ENCODE measurements at regions not wholly inside any gene's neighbourhood (a gene's known extent, or its start where the extent isn't known, plus 50 kb on each side); places are given as distances from the start of the nearest gene placed in this dataset.
A peak's percentile ranks its signal among the peaks of the same experiment; 100 is the strongest.

- Histone ChIP-seq H3K4me3 (ENCODE audit: low read length) (no peak overlapping the region), H4K20me1 (ENCODE audit: control insufficient read depth, insufficient read depth, low read depth, low read length) (no peaks in the 10 kb centered on the region), H3K79me2 (ENCODE audit: control insufficient read depth, low read length) (no peaks in the 10 kb centered on the region), H3K9me3 (ENCODE audit: control insufficient read depth, insufficient read depth, low read length) (no peaks in the 10 kb centered on the region), H3K4me2 (ENCODE audit: low read length) (no peak overlapping the region), H3K27me3 (ENCODE audit: control insufficient read depth, low read length) (no peaks in the 10 kb centered on the region), H3K9me2 (replicated peaks; ENCODE audit: control insufficient read depth, low read length) (no peaks in the 10 kb centered on the region), H3K27ac (ENCODE audit: low read depth, low read length) (no peak overlapping the region), H3K36me3 (ENCODE audit: control insufficient read depth, low read length) (no peaks in the 10 kb centered on the region), H3F3A (ENCODE audit: control insufficient read depth, insufficient read depth) (no peaks in the 10 kb centered on the region), H3K4me1 (ENCODE audit: control insufficient read depth, low read length) (peaks cover 10% of the 10 kb centered on the region)
- no peak for TF ChIP-seq CTCF (IDR thresholded peaks at IDR 0.05; ENCODE audit: low read depth, low read length, poor library complexity, severe bottlenecking)
These were observed 469.4 kb downstream of the FOXO1 start for GRCh38 chr13:40197049-40197448.

- Histone ChIP-seq H3K79me2 (ENCODE audit: control insufficient read depth, low read length) (no peaks in the 10 kb centered on the region), H3K4me2 (ENCODE audit: low read length) (no peak overlapping the region), H4K20me1 (ENCODE audit: control insufficient read depth, insufficient read depth, low read depth, low read length) (no peaks in the 10 kb centered on the region), H3K9me3 (ENCODE audit: control insufficient read depth, insufficient read depth, low read length) (no peaks in the 10 kb centered on the region), H3K4me1 (ENCODE audit: control insufficient read depth, low read length) (peaks cover 16% of the 10 kb centered on the region), H3K4me3 (ENCODE audit: low read length) (no peak overlapping the region), H3K36me3 (ENCODE audit: control insufficient read depth, low read length) (no peaks in the 10 kb centered on the region), H3K9me2 (replicated peaks; ENCODE audit: control insufficient read depth, low read length) (no peaks in the 10 kb centered on the region), H3F3A (ENCODE audit: control insufficient read depth, insufficient read depth) (no peaks in the 10 kb centered on the region), H3K27ac (ENCODE audit: low read depth, low read length) (no peak overlapping the region), H3K27me3 (ENCODE audit: control insufficient read depth, low read length) (no peaks in the 10 kb centered on the region)
- no peak for TF ChIP-seq EZH2phosphoT487 (IDR thresholded peaks at IDR 0.05; ENCODE audit: borderline replicate concordance, low read length)
These were observed 468.4 kb downstream of the FOXO1 start for GRCh38 chr13:40197936-40198595.

- peaks cover 39% of the 10 kb centered on the region for H3K4me1 ChIP-seq (ENCODE audit: control insufficient read depth, low read length)
- no peak overlapping the region for H3K27ac ChIP-seq (ENCODE audit: low read depth, low read length)
- H3K79me2 ChIP-seq (ENCODE audit: control insufficient read depth, low read length), result no peaks in the 10 kb centered on the region
- H3K4me2 ChIP-seq (ENCODE audit: low read length), result no peak overlapping the region
- H3F3A ChIP-seq (ENCODE audit: control insufficient read depth, insufficient read depth), result no peaks in the 10 kb centered on the region
- H3K4me3 ChIP-seq (ENCODE audit: low read length), result no peak overlapping the region
- TF ChIP-seq CTCF (IDR thresholded peaks at IDR 0.05; ENCODE audit: low read depth, low read length, poor library complexity, severe bottlenecking), result no peak
- TF ChIP-seq EZH2phosphoT487 (IDR thresholded peaks at IDR 0.05; ENCODE audit: borderline replicate concordance, low read length), result no peak
- H3K9me2 ChIP-seq (replicated peaks; ENCODE audit: control insufficient read depth, low read length), result no peaks in the 10 kb centered on the region
- no peaks in the 10 kb centered on the region for H4K20me1 ChIP-seq (ENCODE audit: control insufficient read depth, insufficient read depth, low read depth, low read length)
- H3K27me3 ChIP-seq (ENCODE audit: control insufficient read depth, low read length), result no peaks in the 10 kb centered on the region
- peaks cover 3% of the 10 kb centered on the region; the same call in 1 of the 2 replicates for H3K36me3 ChIP-seq (ENCODE audit: control insufficient read depth, low read length)
- H3K9me3 ChIP-seq (ENCODE audit: control insufficient read depth, insufficient read depth, low read length), result peaks cover 5% of the 10 kb centered on the region; the same call in 1 of the 2 replicates
These were observed 466.0 kb downstream of the FOXO1 start for GRCh38 chr13:40200273-40200978.

- Histone ChIP-seq H3K27me3 (ENCODE audit: control insufficient read depth, low read length) (no peaks in the 10 kb centered on the region), H3K4me2 (ENCODE audit: low read length) (peak overlapping the region; percentile 39), H4K20me1 (ENCODE audit: control insufficient read depth, insufficient read depth, low read depth, low read length) (no peaks in the 10 kb centered on the region), H3K4me3 (ENCODE audit: low read length) (peak overlapping the region; percentile 10; the same call in 1 of the 2 replicates), H3K36me3 (ENCODE audit: control insufficient read depth, low read length) (peaks cover 13% of the 10 kb centered on the region), H3F3A (ENCODE audit: control insufficient read depth, insufficient read depth) (peaks cover 13% of the 10 kb centered on the region), H3K9me2 (replicated peaks; ENCODE audit: control insufficient read depth, low read length) (no peaks in the 10 kb centered on the region), H3K4me1 (ENCODE audit: control insufficient read depth, low read length) (peaks cover 77% of the 10 kb centered on the region), H3K9me3 (ENCODE audit: control insufficient read depth, insufficient read depth, low read length) (peaks cover 5% of the 10 kb centered on the region; the same call in 1 of the 2 replicates), H3K27ac (ENCODE audit: low read depth, low read length) (peak overlapping the region; percentile 24), H3K79me2 (ENCODE audit: control insufficient read depth, low read length) (no peaks in the 10 kb centered on the region)
- TF ChIP-seq CTCF (IDR thresholded peaks at IDR 0.05; ENCODE audit: low read depth, low read length, poor library complexity, severe bottlenecking) (no peak), EZH2phosphoT487 (IDR thresholded peaks at IDR 0.05; ENCODE audit: borderline replicate concordance, low read length) (no peak)
These were observed 462.2 kb downstream of the FOXO1 start for GRCh38 chr13:40204246-40204645.
